ENCODE measurements at regions not wholly inside any gene's neighbourhood (a gene's known extent, or its start where the extent isn't known, plus 50 kb on each side); places are given as distances from the start of the nearest gene placed in this dataset.

DNA sequence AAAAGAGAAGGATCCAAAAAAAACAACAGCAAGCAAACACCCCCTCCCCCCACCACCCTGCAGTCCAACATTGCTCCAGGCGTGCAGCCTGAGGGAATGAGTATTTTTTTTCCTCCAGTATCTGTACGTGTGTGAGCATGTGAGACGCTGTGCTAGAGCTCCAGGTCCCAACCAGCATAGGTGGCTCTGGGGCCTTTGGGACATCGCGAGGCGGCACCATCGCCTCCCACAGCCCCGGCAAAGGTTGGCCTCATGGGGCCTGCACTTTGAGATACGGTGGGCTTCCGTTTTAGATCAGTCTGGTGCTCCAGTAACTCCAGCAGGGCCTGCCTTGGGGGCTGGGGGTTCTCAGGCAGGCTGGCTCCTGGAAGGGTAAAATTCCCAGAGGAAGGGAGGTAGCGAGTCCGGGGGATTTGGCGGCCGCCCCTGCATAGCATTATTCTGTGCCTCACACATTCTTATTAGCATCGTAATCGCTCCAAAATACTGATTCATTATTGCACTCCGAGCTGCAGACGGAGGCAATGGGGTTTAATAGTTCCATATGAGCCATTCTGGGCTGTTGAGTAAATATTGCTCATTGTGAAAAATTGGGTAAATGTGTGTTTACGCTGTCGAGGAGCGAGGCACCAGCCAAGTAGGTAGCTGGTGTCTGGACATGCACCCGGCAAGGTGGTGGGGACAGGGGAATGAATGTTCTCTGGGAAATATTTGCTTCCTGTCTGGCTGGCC lies 143.1 kb upstream of the MYL2 start:
- Histone ChIP-seq H3K4me1 (no peaks in the 10 kb centered on the region), H3K27me3 (no peaks in the 10 kb centered on the region), H3K9me3 (no peaks in the 10 kb centered on the region), H3K36me3 (no peaks in the 10 kb centered on the region), H3K27ac (no peak overlapping the region), H3K4me3 (no peak overlapping the region)
- DNase-seq: no peak
- TF ChIP-seq POLR2A (IDR thresholded peaks at IDR 0.05): no peak
- intact Hi-C loops (cut with DNase I; ENCODE audit: low total_unique reads): no loop called here

DNA sequence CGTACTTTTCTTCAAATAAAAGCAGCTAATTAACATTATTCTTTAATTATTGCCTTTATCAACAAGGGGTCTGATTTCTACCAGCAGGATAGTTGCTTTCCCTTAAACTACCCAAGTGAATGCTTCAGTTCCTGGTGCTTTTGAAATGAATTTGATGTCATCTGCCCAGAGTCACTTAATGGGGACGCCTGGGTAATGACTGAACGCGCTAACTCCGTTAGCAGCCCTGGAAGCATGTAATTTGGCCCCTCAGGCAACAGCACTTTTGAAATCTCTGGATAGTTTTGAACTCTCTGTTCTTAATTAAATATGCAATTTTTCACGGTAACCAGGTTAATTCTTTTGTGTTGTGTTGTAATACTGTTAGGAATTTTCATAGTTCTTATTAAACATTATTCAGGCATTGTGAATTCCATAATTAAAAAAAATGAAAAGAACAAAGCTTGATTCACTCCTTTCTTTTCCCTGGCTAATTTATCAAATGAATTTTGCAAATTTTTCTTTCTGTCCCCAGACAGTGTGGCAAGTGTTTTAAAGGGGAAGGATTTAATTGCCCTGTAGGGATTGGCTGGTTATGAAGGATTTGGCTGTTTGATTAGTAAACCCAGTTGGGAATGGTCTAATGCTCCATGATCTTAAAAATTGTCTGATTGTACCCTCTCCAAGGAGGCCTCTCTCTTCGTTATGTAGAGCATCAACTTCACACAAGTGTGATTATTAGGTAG lies 137.5 kb upstream of the MYL2 start:
- H3K4me3 ChIP-seq: no peak overlapping the region
- intact Hi-C loops (cut with DNase I; ENCODE audit: low total_unique reads): no loop called here
- DNase-seq: no peak
- H3K9me3 ChIP-seq: no peaks in the 10 kb centered on the region
- H3K27me3 ChIP-seq: no peaks in the 10 kb centered on the region
- H3K36me3 ChIP-seq: no peaks in the 10 kb centered on the region
- no peaks in the 10 kb centered on the region for H3K4me1 ChIP-seq
- TF ChIP-seq POLR2A (IDR thresholded peaks at IDR 0.05): no peak
- TF ChIP-seq, protein P1, sequence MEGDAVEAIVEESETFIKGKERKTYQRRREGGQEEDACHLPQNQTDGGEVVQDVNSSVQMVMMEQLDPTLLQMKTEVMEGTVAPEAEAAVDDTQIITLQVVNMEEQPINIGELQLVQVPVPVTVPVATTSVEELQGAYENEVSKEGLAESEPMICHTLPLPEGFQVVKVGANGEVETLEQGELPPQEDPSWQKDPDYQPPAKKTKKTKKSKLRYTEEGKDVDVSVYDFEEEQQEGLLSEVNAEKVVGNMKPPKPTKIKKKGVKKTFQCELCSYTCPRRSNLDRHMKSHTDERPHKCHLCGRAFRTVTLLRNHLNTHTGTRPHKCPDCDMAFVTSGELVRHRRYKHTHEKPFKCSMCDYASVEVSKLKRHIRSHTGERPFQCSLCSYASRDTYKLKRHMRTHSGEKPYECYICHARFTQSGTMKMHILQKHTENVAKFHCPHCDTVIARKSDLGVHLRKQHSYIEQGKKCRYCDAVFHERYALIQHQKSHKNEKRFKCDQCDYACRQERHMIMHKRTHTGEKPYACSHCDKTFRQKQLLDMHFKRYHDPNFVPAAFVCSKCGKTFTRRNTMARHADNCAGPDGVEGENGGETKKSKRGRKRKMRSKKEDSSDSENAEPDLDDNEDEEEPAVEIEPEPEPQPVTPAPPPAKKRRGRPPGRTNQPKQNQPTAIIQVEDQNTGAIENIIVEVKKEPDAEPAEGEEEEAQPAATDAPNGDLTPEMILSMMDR (IDR thresholded peaks at IDR 0.05): no peak
- H3K27ac ChIP-seq: no peak overlapping the region

- Histone ChIP-seq H3K9me3 (no peaks in the 10 kb centered on the region), H3K4me3 (no peak overlapping the region), H3K27me3 (no peaks in the 10 kb centered on the region), H3K4me1 (no peaks in the 10 kb centered on the region), H3K27ac (no peak overlapping the region), H3K36me3 (no peaks in the 10 kb centered on the region)
- intact Hi-C loops (cut with DNase I; ENCODE audit: low total_unique reads): no loop called here
- TF ChIP-seq POLR2A (IDR thresholded peaks at IDR 0.05): no peak
- TF ChIP-seq, protein P1 (IDR thresholded peaks at IDR 0.05): no peak
- DNase-seq: no peak
Observed at GRCh38 chr12:111056618-111057521, 136.5 kb upstream of the MYL2 start.

DNA sequence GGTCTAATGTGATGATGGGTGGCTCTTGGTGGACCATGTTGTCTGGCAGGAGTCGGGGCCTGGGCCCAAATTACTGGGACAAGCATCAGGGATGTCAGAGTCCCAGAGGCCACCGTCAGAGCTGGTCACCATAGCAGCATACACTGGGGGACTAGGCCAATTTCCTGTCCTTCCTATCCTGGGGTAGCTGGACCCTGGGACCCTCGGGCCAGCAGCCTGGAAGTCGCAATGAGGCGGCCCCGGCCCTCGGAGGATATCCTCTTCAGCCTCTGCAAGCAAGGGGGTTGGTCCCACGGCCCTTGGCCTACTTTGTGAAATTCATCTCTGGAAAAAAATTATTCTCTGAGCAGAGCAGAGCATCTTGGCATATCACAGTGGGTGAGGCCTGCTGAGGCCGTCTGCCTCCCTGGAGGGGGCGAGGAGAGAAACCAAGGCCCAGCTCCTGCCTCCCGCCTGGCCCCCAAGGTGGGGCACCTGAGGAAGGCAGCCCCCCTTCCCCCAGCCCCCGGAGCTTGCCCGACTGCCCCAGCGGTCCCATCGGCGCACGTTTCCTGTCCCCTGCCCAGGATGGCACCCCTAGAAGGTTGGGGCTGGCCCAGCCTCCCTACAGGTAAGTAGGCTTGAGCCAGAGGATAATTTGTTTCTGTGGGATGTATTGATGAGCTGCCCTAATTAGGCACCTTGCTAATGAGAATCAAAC lies 135.0 kb upstream of the MYL2 start:
- no peak for TF ChIP-seq POLR2A (IDR thresholded peaks at IDR 0.05)
- TF ChIP-seq, protein P1 (IDR thresholded peaks at IDR 0.05): no peak
- DNase-seq: no peak
- Histone ChIP-seq H3K9me3 (no peaks in the 10 kb centered on the region), H3K4me1 (no peaks in the 10 kb centered on the region), H3K36me3 (no peaks in the 10 kb centered on the region), H3K27me3 (no peaks in the 10 kb centered on the region), H3K4me3 (no peak overlapping the region), H3K27ac (no peak overlapping the region)
- intact Hi-C loops (cut with DNase I; ENCODE audit: low total_unique reads): no loop called here

DNA sequence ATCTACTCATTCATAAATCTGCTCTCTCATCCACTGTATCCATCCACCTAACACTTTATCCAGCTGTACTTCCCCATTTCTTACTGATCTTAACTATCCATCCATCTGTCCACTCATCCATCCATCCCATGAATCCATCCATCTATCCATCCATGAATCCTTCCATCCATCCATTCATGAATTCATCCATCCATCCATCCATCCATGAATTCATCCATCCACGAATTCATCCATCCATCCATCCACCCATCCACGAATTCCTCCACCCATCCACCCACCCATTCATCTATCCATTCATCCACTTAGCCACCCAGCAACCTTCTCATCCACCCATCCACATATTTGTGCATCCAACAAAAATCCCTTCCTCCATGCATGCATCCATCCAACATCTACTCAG lies 128.6 kb upstream of the MYL2 start:
- intact Hi-C loops (cut with DNase I; ENCODE audit: low total_unique reads): no loop called here
- Histone ChIP-seq H3K27ac (no peak overlapping the region), H3K4me1 (no peaks in the 10 kb centered on the region), H3K36me3 (no peaks in the 10 kb centered on the region), H3K9me3 (no peaks in the 10 kb centered on the region), H3K4me3 (no peak overlapping the region), H3K27me3 (no peaks in the 10 kb centered on the region)
- no peak for DNase-seq
- TF ChIP-seq, protein P1 (IDR thresholded peaks at IDR 0.05): no peak
- no peak for TF ChIP-seq POLR2A (IDR thresholded peaks at IDR 0.05)

All from uterus (tissue), 3 donors.